C1 segment of cervical spinal cord (tissue), 14 donors: ENCODE measurements at regions not wholly inside any gene's neighbourhood (a gene's known extent, or its start where the extent isn't known, plus 50 kb on each side); places are given as distances from the start of the nearest gene placed in this dataset.

ENCODE experiments used
- DNase-seq, 14 donors: peaks; one replicate each; lab custom pipeline; 2025; lab: John Stamatoyannopoulos, UW

- no peak for DNase-seq
Measured at GRCh38 chr7:26512737-26513136, 221.1 kb downstream of the SNX10 start.

GRCh38 chr7:26513948-26514347 lies 222.3 kb downstream of the SNX10 start:
- no peak for DNase-seq

GRCh38 chr7:26514633-26515032 lies 223.0 kb downstream of the SNX10 start:
- DNase-seq: no peak

GRCh38 chr7:26515314-26515842 lies 223.7 kb downstream of the SNX10 start:
- DNase-seq: peak in 1 of 14 donors; percentile 78

GRCh38 chr7:26520483-26520882 lies 228.8 kb downstream of the SNX10 start:
- DNase-seq: no peak

GRCh38 chr7:26522633-26523032 lies 231.0 kb downstream of the SNX10 start:
- DNase-seq: no peak

GRCh38 chr7:26525398-26526264 lies 234.0 kb downstream of the SNX10 start:
- DNase-seq: no peak

GRCh38 chr7:26526265-26526587 lies 234.6 kb downstream of the SNX10 start:
- peak in 1 of 14 donors; percentile 13 for DNase-seq

GRCh38 chr7:26531926-26532325 lies 240.3 kb downstream of the SNX10 start:
- no peak for DNase-seq

- DNase-seq: no peak
Measured at GRCh38 chr7:26532471-26532870, 240.8 kb downstream of the SNX10 start.

GRCh38 chr7:26533217-26533616 lies 241.6 kb downstream of the SNX10 start:
- DNase-seq: no peak

GRCh38 chr7:26534649-26535482 lies 243.2 kb downstream of the SNX10 start:
- no peak for DNase-seq

GRCh38 chr7:26535483-26536007 lies 243.9 kb downstream of the SNX10 start:
- DNase-seq: peak in 1 of 14 donors; percentile 22

GRCh38 chr7:26538216-26538615 lies 246.6 kb downstream of the SNX10 start:
- DNase-seq: peak in 1 of 14 donors; percentile 54

GRCh38 chr7:26538689-26539088 lies 247.0 kb downstream of the SNX10 start:
- DNase-seq: peak in 1 of 14 donors; percentile 79

- no peak for DNase-seq
Measured at GRCh38 chr7:26543340-26543739, 251.7 kb downstream of the SNX10 start.

GRCh38 chr7:26543951-26544350 lies 252.3 kb downstream of the SNX10 start:
- DNase-seq: peak in 1 of 14 donors; percentile 5

- peak in 1 of 14 donors; percentile 41 for DNase-seq
Measured at GRCh38 chr7:26546508-26547053, 254.9 kb downstream of the SNX10 start.

GRCh38 chr7:26547156-26547555 lies 255.5 kb downstream of the SNX10 start:
- no peak for DNase-seq

GRCh38 chr7:26549281-26549944 lies 257.8 kb downstream of the SNX10 start:
- peak in 1 of 14 donors; percentile 57 for DNase-seq

GRCh38 chr7:26550492-26550891 lies 258.8 kb downstream of the SNX10 start:
- DNase-seq: no peak
